GM20431 (cell line): ENCODE measurements at regions not wholly inside any gene's neighbourhood (a gene's known extent, or its start where the extent isn't known, plus 50 kb on each side); places are given as distances from the start of the nearest gene placed in this dataset.

ENCODE experiments used
- in situ Hi-C: fragments of 300-500 bp; cut with MseI, MboI; formaldehyde crosslinking; loops from one replicate; pipeline ENCODE4 v1.15.0; 2020; ENCODE audit warnings: low sequenced_read_pairs; ENCODE audit not compliant: unreplicated experiment

DNA sequence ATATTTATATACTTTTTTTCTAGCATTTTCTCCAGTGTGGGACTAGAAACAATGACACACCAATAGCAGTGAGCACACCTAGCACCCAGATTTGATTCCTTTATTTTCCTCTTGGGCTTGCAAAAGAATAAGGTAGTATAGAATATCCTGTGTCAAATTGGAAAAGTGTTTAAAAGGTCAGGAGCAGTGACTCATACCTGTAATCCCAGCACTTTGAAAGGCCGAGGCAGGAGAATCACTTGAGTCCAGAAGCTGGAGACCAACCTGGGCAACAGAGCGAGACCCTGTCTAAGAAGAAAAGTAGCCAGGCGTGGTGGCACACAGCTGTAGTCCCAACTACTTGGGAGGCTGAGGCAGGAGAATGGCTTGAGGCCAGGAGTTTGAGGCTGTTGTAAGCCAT lies 53.8 kb upstream of the SGPP1 start:
- in situ Hi-C loops: no loop called here

DNA sequence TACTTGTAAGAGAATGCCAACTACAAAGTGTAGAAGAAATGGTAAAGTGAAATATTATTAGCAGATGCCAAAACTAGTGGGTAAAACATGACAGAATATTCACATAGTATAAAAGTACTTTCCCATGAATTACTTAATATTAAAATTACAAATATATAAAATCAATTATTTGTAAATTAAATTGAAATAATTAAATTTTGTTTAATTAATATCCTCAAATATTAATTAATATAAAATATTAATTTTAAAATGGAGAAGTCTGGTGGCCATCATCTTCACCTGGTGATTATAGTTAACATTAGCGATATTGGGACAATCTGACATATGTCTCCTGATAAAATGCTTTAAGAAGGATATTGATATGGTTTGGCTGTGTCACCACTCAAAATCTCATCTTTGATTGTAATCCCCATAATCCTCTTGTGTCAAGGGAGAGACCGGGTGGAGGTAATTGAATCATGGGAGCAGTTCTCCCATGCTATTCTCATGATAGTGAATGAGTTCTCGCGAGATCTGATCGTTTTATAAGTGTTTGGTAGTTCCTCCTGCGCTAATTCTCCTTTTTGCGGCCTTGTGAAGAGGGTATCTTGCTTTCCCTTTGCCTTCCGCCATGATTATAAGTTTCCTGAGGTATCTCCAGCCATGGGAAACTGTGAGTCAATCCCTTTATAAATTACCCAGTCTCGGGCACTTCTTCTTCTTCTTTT lies 55.0 kb upstream of the SGPP1 start:
- in situ Hi-C loops: no loop called here

DNA sequence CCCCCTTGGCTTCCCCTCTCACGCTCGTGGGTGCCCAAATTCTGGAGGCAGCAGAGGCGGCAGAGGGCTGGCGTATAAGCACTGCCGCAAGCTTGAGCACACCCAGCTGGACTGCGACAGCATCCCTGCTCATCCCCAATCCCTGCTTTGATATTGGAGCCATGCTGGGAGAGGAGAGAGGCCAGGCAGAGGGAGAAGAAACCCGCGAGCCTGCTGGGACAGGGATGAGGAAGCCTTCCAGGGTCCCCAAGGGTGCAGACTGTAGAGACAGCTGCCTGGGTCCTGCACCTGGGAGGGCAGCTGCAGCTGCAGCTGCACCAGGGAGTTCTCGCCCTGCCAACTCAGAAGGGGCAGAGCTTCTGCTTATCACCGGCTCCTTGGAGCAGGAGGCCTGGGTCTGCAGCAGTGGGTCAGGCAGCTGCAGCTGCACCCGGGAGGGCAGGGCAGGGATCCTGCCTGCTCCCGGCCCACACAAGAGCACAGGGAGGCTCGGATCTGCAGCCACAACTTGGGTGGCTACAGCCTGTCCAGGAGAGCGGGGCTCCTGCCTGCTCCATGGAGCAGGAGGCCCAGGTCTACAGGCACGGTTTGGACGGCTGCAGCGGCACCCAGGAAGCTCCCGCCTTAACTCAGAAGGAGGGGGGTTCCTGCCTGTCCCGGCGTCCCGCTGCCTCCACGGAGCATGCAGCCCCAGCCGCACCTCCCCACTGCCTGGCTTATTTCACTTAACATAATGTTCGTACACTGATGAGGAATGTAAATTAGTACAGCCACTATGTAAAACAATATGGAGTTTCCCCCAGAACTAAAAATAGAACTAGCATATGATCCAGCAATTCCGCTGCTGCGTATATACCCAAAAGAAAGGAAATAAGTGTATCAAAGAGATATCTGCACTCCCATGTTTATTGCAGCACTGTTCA lies 60.4 kb upstream of the SGPP1 start:
- in situ Hi-C loops: no loop called here

DNA sequence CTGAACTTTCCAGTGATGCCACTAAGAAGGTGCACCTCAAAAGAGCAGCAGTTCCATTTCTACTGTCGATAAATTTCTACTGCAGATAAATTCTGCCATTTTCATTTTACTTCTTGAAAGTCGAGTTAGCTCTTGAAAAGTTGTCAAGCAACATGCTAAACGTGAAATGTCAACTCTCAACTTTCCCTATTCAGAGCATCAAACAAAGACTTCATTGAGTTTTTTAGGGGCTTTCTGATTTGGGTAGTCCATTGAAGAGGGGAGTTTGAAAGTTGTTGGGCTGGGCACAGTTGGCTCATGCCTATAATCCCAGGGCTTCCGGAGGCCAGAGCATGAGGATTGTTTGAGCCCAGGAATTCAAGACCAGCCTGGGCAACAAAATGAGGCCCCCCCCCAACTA lies 59.4 kb upstream of the SYNE2 start:
- in situ Hi-C loops: no loop called here

DNA sequence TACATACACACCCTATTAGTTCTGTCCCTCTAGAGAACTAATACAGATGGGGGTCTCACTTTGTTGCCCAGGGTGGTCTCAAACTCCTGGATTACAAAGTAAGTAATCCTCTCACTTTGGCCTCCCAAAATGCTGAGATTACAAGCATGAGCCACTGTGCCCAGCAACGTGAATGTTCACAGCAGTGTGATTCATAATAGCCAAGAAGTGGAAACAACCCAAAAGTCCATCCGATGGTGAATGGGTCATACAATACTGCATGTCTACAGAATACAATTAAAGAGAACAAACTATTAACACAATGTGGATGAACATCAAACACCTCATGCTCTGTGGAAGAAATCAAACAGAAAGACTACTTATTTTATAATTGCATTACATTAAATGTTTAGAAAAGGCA lies 57.3 kb upstream of the SYNE2 start:
- in situ Hi-C loops: no loop called here

DNA sequence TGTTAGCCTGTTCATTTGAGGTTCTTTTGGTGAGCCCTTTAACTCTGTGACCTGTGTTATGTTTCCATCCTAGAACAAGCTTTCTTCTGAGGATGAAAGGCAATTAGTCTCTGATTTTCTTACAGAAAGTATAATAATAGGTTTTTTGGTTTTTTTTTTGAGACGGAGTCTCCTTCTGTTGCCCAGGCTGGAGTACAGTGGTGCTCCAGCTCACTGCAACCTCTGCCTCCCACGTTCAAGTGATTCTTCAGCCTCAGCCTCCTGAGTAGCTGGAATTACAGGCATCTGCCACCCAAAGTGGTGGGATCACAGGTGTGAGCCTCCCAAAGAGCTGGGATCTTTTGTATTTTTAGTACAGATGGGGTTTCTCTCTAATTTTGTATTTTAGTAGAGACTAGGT lies 52.7 kb upstream of the SYNE2 start:
- in situ Hi-C loops: loop anchor here (10.0 kb wide), 1 partner anchor 505 kb away; no protein-coding TSS in a partner anchor

DNA sequence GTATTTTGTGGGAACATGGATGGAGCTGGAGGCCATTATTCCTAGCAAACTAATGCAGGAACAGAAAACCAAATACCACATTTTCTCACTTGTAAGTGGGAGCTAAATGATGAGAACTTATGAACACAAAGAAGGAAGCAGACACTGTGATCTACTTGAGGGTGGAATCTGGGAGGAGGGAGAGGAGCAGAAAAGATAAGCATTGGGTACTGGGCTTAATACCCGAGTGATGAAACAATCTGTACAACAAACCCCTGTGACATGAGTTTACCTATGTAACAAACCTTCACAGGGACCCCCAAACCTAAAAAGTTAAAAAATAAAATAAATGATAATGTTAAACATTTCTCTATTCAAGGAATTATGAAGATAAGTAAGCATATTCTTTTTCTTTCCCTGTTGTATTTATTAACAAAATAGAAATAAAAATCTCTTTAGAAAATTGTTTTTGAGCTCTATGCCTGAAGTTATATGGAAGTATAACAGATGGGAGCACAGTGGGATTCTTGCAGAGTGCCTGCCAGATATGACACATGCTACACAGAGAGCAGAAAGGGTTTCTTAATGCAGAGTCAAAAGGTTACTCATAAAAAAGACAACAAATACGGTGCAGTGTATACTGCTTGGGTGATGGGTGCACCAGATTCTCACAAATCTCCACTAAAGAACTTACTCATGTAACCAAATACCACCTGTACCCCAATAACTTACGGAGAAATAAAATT lies 52.0 kb upstream of the SYNE2 start:
- in situ Hi-C loops: loop anchor here (10.0 kb wide), 1 partner anchor 504 kb away; no protein-coding TSS in a partner anchor
